NCI-H1092 treated with DMSO at 0.1 percent for 48 hours (cell line): ENCODE measurements at regions not wholly inside any gene's neighbourhood (a gene's known extent, or its start where the extent isn't known, plus 50 kb on each side); places are given as distances from the start of the nearest gene placed in this dataset.
"Not testable (repeated sequence)": the region's sequence is repeated elsewhere in the genome, so short reads cannot be mapped to it uniquely, and the experiment has no call there.

Experiments used
- DNase-seq: peaks from one replicate; lab custom pipeline; 2025; lab: John Stamatoyannopoulos, UW

DNA sequence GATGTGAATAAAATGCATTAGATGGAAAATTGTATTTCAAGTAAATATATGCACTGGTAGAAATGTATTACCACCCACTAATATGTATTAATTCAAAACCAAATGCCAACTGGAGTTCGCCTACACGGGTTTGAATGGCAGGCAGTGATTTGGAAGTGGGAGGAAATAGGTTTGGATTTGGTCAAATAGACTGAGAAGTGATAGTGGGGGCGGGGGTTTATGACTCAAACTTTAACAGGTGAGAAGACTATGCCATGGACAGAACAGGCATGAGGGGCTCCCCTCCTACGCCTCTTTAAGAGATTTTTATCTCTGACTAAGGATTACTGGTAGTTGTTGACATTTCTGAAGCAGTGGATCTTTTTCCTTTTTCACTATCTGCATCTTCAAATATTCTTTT, 677.8 kb downstream of the NTRK3 start:
- no peak for DNase-seq

DNA sequence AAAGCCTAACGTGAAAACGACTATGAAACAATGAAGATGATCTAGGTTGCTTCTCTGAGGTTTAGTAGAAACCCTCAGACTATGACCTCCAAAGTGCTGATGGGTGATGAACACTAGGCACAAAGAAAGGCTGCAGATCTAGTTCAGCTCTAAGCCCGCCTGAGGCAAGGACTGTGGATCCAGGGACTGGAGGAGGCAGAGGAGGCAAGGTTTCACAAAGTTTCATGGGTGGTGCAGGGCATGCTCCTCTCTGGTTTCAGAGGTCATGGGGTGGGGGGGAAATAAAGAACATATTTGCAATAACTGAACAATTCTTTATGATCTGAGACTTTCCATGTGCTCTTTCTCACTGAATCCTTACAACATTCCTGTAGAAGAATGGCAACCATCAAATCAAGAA, 679.2 kb downstream of the NTRK3 start:
- no peak for DNase-seq

DNA sequence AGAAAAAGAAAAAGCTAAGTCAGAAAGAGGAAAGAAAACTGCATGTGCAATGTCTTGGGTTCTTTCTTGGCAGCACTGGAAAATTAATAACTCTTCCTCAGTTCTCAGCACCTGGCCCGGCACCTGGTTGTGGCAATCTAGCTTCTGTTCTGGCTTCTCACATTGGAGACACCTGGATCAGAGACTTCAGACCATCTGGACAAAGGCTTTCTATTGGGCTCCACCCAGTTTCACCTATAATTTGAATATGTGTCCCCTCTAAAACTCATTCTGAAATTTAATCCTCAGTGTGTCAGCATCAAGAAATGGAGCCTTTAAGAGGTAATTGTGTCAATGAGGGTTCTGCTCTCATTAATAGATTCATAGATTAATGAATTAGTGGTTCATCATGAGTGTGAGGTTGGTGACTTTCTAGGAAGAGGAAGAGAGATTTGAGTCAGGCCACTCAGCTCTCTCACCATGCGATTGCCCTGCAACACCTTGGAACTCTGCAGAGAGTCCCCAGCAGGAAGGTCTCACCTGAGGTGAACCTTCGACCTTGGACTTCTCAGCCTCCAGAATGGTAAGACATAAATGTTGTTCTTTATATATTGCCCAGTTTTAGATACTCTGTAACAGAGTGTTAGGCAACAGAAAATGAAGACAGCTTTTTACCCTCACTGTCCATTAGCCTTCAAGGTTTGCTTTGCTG, 679.9 kb downstream of the NTRK3 start:
- no peak for DNase-seq

DNA sequence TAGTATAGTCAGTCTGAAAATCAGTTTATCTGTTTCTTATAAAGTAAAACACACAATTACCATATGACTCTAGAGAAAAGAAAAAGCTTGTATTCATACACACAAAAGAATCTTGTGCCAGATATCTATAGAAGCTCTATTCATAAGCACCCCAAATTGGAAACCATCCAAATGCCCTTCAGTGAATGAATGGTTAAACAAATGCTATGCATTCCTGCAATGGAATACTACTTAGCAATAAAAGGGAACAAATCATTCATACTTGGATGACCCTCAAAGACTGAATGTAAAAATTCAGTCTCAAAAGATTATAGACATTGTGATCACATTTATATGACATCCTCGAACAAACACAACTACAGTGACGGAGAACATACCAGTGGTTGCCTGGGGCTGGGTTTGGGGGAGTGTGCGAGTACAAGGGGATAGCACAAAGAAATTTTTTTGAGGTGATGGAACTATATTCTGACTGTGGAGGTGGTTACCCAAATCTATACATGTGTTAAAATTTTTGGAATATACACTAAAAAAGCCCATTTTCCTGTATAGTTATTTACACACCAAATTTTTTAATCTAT, 680.6 kb downstream of the NTRK3 start:
- DNase-seq: no peak

DNA sequence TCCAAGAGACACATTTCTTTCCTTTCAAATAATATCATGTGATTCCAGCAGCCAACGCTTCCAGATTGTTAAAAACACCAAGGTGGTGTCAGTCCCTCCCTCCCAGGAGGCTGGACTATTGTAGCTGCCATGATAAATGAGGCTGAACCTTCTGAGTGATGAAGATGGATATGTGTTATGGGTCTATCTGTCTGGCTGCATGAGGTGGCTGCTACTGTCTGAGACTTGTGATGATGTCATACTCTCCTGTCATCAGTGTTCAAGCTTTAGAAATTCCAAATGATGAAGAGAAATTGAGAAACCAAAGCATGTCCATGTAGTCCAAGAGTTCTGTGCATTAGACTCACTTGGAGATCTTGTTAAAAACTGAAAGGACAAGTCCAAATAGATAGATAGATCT, 683.0 kb downstream of the NTRK3 start:
- no peak for DNase-seq

DNA sequence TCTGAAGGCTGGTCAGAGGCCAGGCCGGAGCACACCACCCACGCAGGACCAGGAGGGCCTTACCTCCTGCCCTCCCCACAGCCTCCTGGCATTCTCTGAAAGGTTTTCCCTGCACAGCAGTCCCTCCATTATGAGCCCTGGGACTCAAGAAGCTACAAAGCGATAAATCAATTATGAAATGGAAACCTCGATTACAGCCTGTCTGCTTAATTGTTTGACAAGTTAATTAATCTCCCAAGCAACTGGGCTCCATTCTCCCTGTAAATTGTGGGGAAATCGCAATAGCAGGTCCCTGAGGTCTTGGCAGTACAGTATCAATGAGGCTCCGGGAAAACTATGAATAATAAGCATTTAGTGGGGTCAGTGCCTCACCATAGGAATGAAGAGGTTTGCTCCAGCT, 683.5 kb downstream of the NTRK3 start:
- no peak for DNase-seq

DNA sequence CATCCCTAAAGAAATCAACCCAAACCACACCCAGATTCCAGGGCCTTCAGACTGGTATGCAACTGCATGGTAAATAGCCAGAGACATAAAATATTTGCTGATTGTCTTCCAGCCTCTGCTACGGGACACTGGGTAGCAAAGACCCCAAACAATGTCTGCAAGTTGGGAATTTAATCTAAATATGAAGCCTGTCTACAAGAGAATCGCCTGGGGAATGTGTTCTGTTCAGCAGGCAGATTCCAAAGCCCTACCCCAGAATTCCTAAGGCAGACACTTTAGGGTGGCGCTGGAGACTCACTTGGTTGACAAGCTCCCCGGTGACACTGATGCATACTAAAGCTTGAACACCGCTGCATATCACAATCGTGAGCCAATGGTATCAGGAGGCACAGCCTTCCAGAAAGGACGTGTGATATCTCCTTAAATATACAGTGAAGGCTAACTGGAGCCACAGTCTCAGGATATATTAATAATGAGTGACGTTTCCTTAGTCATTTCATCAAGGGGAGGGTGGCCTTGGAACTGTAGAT, 684.1 kb downstream of the NTRK3 start:
- no peak for DNase-seq

DNA sequence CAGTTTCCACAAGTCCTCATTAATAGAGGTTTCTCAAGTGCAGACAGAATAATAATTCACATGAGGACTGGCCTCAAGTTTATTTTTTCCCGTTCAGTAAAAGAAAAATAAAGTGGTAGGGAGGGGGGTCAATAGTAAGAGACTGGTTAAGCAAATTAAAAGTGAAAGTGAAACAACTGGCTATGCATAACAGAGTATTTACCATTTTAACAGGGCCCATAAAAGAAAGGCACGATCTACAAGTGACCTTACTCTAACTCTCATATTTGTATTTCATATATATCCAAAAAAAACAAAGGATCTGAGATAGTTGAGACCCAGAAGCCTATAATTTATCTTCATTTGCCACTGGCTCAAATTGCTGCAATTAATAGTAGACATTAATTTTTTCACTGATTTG, 686.3 kb downstream of the NTRK3 start:
- DNase-seq: no peak

DNA sequence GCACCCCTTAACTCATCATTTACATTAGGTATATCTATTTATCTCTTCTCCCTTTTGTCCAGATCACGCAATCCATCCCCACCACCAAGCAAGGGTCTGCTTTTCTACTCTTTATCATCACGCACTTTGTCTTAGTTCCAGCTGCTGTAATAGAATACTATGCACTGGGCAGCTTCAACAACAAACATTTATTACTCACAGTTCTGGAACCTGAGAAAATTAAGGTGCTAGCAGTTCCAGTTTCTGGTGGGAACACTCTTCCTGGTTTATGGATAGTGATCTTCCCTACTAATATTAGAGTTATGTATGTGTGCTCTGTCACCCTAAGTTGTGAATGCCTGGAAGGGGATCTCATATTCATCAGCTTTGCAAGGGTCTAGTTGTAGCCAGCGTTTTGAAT, 687.0 kb downstream of the NTRK3 start:
- DNase-seq: no peak

DNA sequence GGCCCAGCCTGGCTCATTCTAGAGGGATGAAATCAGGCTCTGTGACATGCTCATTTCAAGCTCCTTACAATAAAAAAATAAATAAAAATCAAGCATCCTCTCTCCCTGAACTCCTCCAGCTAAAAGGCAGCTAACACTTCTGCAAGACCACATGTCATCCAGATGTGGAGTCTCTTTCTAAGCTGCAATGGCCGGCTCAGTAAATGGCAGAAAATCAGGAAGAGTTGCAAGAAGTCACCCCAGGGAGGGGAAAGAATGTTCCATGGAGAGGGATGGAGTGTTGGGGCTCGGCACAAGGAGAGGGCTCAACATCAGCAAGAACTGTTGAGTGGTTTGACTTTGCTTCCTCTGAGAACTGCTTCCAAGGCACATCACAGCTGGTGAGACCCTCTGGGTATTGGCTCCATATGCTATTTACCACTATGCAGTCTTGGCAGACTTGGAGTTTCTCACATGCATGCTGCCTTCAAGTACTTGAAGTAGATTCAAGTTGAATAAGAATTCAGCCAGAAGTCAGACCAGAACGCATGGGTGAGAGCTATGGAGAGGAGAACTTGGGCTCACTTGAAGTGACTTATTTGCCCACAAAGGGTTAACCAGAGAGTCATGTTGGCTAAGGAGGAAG, 689.0 kb downstream of the NTRK3 start:
- no peak for DNase-seq

DNA sequence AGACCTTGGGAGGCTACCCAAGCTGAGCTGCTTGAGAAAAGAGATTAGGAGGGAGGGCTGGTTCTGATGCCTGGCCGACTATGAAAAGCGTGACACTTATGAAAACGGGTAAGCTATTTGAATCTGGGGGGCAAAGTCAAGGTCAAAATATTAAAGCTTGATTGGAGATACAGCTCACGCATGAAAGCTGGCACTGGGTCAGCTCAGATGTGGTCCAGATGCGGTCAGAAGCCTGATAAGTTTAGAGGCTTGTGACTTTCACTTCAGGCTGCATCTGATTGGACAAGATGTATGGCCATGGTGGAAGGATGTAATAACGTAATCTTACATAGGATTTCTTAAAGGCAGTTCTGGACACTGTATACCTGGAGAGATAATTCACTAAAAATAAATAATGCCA, 690.3 kb downstream of the NTRK3 start:
- no peak for DNase-seq

DNA sequence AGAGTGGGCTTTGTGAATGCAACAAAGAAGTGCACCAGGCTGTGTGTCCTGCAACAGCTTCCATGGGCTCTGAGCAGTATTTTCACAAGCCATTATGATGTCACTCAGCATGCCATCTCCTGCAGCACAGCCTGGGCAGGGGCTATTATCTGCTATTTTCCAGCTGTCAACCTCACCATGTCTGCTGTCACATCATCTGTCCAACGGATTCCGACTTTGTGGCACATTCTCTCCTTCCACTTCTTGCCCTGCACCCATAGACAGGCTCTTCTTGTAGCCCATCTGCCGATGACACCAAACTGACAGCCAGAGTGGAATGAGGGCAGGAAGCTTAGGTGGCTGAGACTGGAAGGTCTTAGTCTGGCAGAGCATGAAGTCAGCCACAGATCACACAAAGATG, 691.9 kb downstream of the NTRK3 start:
- no peak for DNase-seq

DNA sequence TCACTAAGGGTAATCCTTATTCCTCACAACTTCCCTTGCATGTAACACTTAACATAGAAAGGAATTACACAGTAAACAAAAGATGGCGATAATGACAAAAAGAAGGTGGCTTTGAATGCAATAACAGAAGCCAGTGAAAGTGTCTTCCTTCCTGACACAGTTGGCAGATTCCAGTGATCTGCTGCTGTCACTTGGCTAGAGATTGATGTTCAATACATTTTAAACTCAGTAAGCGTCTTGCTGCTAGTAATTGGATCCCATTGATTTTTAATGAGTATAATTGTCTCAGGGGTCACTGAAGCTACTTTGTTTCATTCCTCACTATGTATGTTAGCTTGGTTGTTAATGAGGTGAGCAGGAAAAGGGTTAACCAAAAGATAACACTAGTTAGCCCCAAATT, 692.7 kb downstream of the NTRK3 start:
- no peak for DNase-seq

DNA sequence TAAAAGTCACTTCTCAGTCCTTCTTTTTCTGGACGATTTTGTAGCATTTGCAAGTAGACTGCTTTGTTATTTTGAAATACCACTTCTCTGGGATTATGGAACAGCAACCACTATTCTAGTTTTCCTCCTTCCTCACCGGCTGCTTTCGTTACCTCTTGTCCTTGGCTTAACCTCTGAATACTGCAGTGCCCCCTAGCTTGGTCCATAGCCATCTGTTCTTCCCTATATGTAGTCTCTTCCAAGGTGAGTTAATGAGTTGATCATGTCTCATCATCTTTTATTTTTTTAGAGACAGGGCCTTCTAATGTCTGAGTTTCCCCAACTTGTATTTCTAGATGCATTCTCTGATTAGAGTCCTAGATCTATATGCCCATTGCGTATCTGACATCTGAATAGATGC, 694.3 kb downstream of the NTRK3 start:
- no peak for DNase-seq

DNA sequence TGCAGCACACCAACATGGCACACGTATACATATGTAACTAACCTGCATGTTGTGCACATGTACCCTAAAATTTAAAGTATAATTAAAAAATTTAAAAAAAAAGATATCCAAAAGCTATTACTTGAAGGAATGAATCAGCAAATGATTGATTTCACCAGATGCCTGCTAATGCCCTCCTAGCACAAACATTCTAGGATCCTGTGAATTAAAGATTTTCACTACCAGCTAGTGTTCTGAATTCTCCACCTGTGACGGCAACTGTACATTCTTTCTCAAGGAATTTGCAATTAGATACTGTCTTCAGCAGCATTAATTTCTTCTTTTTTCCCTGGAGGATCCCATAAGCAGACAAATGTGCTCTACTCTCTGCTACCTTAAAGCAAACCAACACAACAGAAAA, 694.9 kb downstream of the NTRK3 start:
- DNase-seq: no peak

DNA sequence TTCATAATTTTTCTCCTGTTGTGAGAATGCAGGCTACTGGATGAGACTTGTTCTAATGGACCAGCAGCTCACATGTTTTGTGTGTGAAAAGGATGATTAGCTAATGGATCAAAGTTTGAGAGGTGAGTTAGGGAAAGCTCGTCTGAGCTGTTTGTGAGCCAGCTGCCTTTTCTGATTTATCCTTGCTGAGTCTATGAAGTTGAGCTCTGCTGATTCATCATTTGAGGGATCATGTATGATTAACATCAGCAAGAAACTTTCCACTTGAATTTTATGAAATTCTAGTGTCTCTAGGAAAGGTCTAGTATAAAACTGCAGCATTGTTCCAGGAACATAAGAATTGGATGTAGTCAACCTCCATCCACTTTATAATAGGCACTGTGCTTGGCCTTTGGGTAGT, 698.7 kb downstream of the NTRK3 start:
- DNase-seq: no peak

DNA sequence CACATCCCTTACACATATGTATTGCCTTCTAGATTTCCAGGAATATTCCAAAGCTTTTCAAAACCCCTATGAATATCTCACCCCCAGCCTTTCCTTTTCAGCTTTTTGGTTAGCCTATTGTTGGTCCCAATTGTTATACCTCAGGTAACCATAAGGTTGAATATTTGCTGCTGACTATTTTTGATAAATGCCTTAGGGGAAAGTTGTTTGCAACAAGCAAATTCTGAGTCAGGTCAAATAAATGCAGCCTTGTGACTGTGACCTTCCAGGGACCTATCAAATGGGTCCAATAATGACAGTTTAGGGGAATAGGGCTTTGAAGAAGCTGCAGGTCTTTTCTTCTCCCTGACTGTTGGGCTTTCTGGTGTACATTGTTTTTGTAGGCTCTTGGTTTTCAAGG, 699.7 kb downstream of the NTRK3 start:
- DNase-seq: no peak

DNA sequence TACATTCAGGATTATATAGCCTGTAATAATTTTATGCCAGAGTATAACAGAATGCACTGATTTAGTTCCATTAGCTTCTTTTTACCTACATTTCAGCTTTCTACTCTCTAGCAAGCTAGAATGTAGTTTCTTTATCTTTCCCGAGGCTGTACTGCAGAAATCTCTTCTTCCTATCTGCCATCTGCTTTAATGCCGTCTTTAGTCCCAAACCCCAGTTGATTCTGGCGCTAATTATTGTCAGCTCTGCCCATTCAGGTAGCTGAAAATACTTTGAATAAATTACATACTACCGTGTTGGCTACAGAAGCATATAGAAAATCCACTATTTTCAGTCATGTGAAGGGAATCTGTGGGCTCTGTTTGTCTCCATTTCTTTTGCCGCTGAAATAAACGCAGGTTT, 706.7 kb downstream of the NTRK3 start:
- no peak for DNase-seq

DNA sequence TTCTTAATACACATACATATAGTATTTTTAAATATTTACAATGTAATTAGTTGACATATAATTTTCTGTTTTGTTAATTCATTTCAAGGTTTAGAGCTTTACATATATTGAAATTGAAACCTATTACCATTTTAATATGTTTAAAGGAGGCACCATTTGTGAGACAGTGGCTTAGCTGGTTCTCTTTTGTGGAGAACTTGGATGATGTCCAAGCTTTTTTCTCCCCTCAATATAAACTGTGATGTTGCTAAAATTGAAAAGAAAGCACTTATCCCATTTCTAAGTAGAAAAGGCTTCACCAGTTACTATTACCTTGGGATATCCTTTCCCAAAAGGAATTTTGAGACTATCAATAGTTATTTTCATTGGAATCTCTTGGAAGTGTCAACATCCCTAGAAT, 707.2 kb downstream of the NTRK3 start:
- no peak for DNase-seq

DNA sequence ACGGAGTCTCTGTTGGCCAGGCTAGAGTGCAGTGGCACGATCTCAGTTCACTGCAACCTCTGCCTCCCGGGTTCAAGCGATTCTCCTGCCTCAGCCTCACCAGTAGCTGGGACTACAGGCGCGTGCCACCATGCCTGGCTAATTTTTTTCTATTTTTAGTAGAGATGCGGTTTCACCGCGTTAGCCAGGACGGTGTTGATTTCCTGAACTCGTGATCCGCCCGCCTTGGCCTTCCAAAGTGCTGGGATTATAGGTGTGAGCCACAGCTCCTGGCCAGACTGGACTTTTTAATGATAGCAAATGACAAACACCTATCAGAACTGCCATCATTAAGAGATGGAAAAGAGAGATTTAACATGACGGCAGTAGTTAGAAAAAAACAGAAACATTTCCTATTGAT, 707.9 kb downstream of the NTRK3 start:
- not testable (repeated sequence) for DNase-seq

DNA sequence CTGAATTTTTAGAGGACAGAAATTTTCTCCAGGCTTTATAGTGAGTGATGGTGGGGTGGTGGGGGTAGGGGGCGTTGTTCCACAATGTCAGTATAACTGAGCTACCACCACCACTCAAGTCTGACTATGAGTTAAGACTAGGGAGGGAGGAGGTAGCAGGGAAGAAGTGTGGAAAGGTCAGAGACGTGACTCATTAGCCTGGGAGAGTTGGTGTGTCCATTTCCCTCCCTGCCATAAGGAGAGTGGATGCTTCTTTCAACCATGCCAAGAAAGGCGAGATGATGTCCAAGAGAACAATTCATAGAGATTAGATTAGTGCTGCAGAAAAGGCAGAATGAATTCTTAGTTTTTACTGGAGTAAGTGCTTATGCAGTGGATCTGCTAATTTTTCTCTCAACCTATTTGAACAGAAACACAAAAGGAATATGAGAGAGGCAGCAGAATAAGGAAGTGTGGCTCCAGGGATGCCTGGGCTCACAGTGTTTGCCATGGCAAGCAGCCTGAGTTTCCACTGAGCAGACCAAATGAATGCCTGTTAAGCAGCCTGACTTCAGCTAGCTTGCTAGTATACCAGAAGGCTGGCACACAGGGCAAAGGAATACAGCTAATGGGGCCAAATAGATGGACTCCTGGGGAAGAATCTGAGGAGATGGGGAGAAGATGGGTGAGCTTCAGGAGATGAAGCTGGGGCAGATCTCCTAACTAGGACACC, 708.9 kb downstream of the NTRK3 start:
- DNase-seq: no peak

DNA sequence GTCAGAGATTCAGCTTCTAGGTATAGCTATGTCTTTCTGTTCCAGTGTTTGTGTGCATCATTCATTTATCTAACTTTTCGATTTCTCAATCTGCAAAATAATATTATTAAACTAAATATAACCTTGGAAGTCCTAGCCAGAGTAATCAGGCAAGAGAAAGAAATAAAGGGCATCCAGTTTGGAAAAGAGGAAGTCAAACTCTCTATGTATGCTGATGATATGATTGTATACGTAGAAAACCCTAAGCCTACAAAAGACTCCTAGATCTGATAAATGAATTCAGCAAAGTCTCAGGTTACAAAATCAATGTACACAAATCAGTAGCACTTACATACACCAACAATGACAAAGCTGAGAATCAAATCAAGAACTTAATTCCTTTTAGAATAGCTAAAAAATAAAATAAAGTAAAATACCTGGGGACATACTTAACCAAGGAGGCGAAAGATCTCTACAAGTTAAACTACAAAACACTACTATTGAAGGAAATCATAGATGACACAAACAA, 718.2 kb downstream of the NTRK3 start:
- no peak for DNase-seq

DNA sequence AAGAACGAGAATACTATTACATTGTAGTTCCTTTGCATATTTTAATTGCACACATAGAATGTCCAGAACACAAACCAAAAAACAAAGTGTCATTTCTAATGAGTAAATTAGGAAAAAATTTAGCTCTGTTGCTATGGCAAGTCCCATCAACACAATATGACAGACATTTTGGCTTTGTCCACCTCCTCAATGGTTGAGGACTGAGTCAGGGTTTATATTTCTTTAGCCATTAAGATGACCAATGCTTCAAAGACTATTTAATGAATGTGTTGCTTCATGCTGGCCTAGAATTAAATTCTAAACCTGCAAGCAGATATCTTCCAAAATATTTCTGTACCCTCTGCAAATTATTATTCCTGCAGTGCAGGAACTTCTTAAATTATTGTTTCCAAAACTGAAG, 719.2 kb downstream of the NTRK3 start:
- no peak for DNase-seq
